22Rv1 (cell line): ENCODE measurements at regions not wholly inside any gene's neighbourhood (a gene's known extent, or its start where the extent isn't known, plus 50 kb on each side); places are given as distances from the start of the nearest gene placed in this dataset.

Experiments used
- ZFX ChIP-seq: fragments of 450-650 bp; IDR thresholded peaks from 2 replicates; pipeline ENCODE4 v1.6.1; 2017; ENCODE audit warnings: antibody characterized with exemption, borderline replicate concordance
- TF ChIP-seq, protein P1 (sequence below): fragments of 450-650 bp; IDR thresholded peaks from 2 replicates; pipeline ENCODE4 v1.5.1; 2017; ENCODE audit warnings: mild to moderate bottlenecking

DNA sequence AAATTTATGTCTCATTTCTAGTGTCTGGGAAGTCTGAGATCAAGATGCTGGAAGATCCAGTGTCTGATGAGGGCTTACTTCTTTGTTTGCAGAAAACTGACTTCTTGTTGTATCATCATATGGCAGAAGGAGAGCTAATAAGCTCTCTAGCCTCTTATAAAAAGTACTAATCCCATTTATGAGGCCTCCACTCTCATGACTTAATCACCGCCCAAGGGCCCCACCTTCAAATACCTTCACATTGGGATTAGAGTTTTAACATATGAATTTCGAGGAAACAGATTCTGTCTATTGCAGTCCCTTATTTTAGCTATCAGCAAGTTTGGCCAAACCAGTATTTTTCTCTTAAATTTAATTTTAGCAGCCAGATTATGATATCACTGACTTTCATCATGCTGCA lies 150.2 kb upstream of the TMPRSS15 start:
- TF ChIP-seq, protein P1, sequence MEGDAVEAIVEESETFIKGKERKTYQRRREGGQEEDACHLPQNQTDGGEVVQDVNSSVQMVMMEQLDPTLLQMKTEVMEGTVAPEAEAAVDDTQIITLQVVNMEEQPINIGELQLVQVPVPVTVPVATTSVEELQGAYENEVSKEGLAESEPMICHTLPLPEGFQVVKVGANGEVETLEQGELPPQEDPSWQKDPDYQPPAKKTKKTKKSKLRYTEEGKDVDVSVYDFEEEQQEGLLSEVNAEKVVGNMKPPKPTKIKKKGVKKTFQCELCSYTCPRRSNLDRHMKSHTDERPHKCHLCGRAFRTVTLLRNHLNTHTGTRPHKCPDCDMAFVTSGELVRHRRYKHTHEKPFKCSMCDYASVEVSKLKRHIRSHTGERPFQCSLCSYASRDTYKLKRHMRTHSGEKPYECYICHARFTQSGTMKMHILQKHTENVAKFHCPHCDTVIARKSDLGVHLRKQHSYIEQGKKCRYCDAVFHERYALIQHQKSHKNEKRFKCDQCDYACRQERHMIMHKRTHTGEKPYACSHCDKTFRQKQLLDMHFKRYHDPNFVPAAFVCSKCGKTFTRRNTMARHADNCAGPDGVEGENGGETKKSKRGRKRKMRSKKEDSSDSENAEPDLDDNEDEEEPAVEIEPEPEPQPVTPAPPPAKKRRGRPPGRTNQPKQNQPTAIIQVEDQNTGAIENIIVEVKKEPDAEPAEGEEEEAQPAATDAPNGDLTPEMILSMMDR: no peak
- no peak for TF ChIP-seq ZFX
